GM12872 (cell line): ENCODE measurements at regions not wholly inside any gene's neighbourhood (a gene's known extent, or its start where the extent isn't known, plus 50 kb on each side); places are given as distances from the start of the nearest gene placed in this dataset.

ENCODE experiments used
- CTCF ChIP-seq: IDR thresholded peaks from 3 replicates; pipeline ENCODE4 v1.5.1; 2011; ENCODE audit warnings: low read depth, mild to moderate bottlenecking, low read length, moderate library complexity; ENCODE audit not compliant: insufficient read depth

- TF ChIP-seq CTCF: no peak
These were observed 1062.4 kb upstream of the DIAPH2 start for GRCh38 chrX:95622200-95622599.

- TF ChIP-seq CTCF: no peak
These were observed 1057.9 kb upstream of the DIAPH2 start for GRCh38 chrX:95626748-95627147.

- no peak for TF ChIP-seq CTCF
These were observed 1055.8 kb upstream of the DIAPH2 start for GRCh38 chrX:95628796-95629195.

GRCh38 chrX:95629737-95630136, 1054.9 kb upstream of the DIAPH2 start:
- TF ChIP-seq CTCF: no peak

GRCh38 chrX:95640226-95640625, 1044.4 kb upstream of the DIAPH2 start:
- TF ChIP-seq CTCF: no peak

- TF ChIP-seq CTCF: no peak
These were observed 1038.9 kb upstream of the DIAPH2 start for GRCh38 chrX:95645738-95646137.

GRCh38 chrX:95662200-95662599, 1022.4 kb upstream of the DIAPH2 start:
- TF ChIP-seq CTCF: no peak

GRCh38 chrX:95666056-95666455, 1018.6 kb upstream of the DIAPH2 start:
- TF ChIP-seq CTCF: no peak
